GM21576 (cell line): ENCODE measurements at regions not wholly inside any gene's neighbourhood (a gene's known extent, or its start where the extent isn't known, plus 50 kb on each side); places are given as distances from the start of the nearest gene placed in this dataset.
"Not testable (repeated sequence)": the region's sequence is repeated elsewhere in the genome, so short reads cannot be mapped to it uniquely, and the experiment has no call there.

Experiments used
- ATAC-seq: cut with Tn5 transposase; IDR thresholded peaks from one replicate; pipeline ENCODE4 v1.9.1; 2021; ENCODE audit warnings: mild to moderate bottlenecking, moderate library complexity; ENCODE audit not compliant: unreplicated experiment

DNA sequence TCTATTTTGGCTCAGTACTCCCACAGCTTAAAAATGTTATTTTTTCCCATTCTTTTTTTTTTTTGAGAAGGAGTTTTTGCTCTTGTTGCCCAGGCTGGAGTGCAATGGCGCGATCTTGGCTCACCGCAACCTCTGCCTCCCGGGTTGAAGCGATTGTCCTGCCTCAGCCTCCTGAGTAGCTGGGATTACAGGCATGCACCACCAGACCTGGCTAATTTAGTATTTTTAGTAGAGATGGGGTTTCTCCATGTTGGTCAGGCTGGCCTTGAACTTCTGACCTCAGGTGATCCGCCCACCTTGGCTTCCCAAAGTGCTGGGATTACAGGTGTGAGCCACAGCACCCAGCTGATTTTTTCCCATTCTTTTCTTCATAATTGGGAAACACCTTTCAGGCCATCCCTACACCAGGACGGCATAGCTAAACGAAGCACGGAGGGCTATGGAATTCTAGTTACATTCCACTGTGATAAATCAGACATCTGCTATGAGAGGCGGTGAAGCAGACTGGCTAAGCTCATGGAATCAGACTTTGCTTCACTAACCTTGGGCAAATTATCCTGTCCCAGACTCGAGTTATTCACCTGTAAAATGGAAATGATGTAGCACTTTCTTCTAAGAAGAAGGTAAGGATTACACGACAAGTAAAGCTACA is 68.7 kb upstream of the ZFAND5 start:
- ATAC-seq, result not testable (repeated sequence)

DNA sequence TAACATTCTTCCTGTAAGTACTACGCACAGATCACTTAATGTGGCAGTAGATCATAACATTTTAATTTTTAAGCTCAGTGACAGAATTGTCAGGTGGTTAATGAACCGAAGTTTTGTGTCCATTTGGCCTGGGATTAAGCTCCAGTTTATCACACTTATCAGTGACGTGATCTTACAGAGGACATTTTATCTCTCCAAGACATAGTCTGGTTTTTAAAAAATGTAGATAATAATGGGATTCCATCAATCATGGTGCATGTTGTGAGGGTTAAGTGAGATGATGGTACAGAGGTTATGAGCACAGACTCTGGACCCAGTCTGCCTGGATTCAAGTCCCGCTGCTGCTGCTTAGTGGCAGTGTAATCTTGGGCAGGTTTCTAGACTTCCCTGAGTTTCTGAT is 66.0 kb upstream of the ZFAND5 start:
- ATAC-seq, result no peak

DNA sequence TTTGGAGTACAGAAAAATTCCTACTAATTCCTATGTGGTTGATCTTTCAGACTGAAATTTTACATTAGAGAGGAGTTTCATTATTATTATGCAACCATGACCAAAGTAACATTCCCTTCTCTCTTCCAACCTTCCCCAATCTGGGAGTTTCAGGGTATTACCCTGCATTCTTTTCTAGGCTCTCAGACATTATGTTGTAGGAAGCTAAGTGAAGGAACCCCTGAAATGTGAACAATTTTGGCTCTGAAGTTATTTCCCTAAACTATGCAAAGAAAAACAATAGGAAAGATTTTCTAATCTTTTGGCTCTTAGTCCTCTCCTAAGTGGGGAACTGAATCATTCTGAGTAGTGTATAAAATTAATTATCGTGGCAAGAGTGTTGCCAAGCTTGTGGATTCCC is 63.3 kb upstream of the ZFAND5 start:
- no peak for ATAC-seq

DNA sequence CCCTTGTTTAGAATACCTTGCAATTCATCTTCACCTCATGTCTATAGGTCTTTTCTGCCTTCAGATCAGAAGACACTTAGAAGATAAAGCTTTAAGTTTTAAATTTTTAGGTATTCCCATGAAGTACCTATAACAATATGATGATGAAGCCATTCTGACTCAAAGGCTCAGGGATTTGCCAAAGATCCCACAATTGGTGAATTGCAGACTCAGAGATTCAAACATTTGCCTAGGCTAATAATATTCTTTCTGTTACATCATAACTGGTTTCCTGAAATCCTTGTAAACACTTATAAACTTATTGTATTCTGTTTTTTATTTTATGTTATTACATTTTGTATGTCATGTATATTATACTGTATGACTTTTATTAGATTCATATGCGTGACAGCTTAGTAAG is 62.8 kb upstream of the ZFAND5 start:
- no peak for ATAC-seq

DNA sequence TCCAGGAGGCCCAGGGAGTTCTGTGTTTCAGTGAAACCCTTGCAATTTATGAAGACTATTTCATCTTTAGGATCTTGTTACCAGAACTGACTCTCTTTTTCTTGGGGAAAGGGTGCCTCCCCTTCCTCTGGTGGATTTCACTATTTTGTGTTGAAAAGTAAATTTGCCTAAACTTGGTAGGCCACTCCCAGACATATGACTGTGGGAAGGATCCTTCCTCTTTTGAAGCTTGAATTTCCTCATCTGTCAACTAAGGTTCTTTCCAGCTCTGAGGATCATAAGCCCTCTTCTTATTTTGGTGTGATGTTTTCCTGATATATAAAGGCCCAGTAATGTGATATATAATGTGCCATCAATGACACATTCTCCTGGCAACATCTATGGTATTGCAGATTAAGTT is 59.1 kb upstream of the ZFAND5 start:
- no peak for ATAC-seq

DNA sequence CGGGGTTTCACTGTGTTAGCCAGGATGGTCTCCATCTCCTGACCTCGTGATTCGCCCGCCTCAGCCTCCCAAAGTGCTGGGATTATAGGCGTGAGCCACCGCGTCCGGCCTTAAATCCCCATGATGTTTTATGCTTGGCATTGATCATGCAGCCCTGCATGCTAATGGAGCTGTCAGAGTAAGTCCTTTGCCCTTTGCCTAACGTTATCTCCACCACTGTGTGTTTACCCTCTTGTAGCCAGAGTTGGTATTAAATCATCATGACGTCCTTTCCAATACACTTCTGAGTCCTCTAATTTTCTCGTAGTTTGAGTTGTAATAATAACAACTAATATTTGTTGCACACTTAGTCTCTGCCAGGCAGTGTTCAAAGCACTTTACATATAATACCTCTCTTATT is 57.2 kb upstream of the ZFAND5 start:
- ATAC-seq, result no peak

DNA sequence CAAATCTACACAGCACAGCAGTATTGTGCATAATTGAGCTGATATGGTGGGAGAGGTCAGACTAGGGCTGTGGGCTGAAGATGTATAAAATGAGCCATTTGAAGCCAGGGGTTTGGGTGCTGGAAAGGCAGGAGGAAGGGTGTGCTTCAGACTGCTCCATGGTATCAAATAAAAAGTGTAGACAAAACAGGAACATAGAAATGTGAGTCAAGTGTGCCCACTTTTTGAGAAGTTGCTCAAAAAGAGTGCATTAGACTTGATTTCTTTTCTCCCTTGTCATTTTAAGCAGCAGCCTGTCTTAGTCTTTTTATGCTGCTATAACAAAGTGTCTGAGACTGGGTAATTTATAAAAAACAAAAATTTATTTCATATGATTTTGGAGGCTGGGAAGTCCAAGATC is 55.8 kb upstream of the ZFAND5 start:
- no peak for ATAC-seq

DNA sequence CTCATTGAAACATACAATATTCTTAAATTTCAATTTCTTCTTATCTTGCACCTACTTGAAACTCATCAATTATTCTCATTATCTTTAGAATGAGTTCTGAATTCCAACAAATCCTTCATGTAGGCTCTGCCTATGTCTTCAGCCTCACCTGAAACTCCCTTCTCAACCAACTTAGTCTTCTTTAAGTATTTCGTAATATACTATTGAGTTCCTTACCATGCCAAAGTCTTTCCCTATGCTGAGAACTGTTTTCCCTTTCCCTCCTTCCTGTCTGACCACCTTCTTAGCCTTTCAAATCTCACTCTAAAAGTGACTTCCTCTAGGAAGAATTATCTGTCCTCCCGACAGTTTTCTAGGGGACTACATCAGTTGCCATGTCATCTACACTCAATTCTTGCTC is 50.9 kb upstream of the ZFAND5 start:
- ATAC-seq, result no peak

DNA sequence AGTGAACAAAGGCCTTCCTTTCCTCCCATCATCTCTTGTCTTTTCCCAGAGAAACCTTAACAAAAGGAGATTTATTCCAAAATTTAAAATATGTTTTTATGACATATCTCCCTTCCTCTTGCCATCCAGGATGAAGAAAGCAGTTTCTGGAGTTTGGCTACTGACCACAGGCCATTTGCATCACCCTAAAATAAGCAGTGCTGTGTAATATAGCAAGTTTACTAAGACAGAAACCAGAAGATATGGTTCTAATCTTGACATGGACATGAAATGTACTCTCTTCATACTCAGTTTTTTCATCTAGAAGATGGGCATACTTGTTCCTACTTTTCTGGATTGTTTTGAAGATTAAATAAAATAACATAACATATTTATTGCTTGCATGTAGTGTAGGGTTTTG is 50.2 kb upstream of the ZFAND5 start:
- no peak for ATAC-seq
